Stimulated activated CD4-positive, alpha-beta T cell treated with anti-CD3 and anti-CD28 coated beads, Interleukin-1b, Interleukin-23, amount 100 ng/mL, for 24 hours (primary cell): ENCODE measurements at regions not wholly inside any gene's neighbourhood (a gene's known extent, or its start where the extent isn't known, plus 50 kb on each side); places are given as distances from the start of the nearest gene placed in this dataset.
"Not testable (repeated sequence)": the region's sequence is repeated elsewhere in the genome, so short reads cannot be mapped to it uniquely, and the experiment has no call there.

Source experiments
- DNase-seq, 4 experiments: peaks; one replicate each; pipeline ENCODE4 v3.0.0-alpha.2; 2020; ENCODE audit warnings: low read depth in 4 of 4, low spot score in 1 of 4

DNA sequence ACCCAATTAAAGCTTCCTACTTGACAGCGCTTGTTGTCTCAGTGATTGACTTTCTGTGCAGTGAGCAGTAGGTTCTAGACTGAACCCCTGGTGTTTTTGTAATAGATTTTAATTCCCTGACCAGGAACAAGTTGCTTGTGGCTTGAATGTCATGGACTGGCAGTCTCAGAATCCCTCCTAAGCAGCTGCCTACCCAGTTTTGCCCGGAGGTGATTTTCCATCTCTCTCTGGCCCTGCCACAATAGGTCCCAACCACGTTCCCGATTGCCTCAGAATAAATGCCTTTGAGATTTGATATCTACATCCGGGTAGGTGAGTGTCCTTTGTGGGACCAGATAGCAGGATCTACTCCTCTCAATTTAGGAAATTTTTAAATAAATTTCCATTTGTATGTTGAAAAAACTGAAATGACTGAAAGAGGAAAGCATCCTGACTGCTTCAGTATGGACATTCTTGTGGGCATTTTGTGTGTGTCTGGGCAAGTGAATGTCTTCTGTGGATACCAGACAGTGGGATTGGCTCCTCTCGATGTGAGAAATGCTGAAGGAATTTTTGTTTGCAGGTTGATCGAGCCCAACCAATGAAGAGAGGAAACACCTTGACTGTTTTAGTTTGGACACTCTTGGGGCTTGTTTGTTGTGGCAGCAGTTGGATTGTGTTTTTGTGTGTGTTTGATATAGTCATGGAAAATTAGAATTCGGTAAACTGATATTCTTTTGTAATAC lies 1607.4 kb downstream of the C4orf33 start:
- DNase-seq = no peak

DNA sequence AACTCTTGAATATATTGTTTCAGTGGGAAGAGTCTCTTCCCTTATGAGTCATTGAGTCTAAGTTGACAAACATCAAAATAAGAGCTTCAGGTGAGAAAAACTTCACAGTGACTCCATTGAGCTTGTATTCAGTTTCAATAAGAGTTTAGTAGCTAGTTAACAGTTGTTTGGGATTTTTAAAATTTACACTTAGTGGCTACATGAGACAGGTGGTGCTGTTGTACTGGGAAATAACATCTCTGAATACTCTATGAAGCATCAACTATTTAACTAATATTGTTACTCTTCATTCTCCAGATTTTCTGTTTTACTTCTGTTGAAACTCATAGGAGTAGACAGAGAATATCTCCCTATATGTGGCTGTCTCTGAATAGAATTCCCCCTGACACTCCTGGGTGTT lies 1609.1 kb downstream of the C4orf33 start:
- DNase-seq = no peak

DNA sequence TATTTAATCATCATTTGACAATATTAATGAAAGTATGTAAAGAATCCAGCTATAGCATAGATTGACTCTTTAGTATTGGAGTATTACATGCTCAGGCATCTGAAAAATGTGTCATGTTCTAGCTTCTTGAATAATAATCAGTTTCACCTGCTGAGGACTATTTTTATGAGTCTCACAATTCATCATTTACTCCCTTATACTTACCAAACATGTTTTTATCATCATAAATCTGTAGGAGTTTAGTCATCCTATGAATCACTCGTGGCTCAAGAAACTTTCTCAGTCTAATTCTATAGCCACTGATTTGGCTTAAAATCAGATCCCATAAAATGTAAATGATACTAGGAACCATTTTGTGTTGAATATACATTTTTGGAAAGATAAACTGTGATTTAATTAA lies 1616.1 kb downstream of the C4orf33 start:
- DNase-seq = no peak

DNA sequence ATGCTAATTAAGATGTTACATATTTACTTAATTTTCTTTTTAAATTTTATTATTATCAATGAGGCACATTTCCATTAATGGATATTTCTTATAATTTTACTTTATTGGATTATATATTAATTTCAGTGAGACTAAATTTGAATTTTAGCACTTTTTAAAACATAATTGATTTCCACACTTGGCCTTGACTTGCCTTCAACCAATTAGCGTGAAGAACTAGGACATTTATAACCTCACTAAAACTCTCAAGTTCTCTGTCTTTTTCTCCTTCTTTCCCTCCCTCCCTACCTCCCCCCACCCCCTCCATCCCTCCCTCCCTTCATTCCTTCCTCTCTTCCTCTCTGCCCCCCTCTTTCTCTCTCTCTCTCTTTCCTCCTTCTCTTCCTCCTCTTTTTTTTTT lies 1618.1 kb downstream of the C4orf33 start:
- DNase-seq = no peak

DNA sequence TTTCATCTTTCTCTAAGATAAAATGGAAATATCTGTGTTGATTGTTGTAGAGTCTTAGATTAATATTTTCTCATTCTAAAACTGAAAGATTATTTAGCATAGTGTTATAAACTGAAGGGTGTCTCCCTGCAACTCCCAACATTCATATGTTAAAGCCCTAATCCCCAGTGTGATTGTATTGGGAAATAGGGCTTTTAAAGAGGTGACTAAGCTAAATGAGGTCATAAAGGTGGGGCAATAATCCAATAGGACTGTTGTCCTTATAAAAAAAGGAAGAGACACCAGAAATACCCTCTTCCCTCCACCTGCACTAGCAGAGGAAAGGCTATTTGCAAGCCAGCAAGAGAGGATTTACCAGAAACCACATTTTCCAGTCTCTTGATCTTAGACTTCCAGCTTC lies 1626.4 kb downstream of the C4orf33 start:
- DNase-seq = no peak

DNA sequence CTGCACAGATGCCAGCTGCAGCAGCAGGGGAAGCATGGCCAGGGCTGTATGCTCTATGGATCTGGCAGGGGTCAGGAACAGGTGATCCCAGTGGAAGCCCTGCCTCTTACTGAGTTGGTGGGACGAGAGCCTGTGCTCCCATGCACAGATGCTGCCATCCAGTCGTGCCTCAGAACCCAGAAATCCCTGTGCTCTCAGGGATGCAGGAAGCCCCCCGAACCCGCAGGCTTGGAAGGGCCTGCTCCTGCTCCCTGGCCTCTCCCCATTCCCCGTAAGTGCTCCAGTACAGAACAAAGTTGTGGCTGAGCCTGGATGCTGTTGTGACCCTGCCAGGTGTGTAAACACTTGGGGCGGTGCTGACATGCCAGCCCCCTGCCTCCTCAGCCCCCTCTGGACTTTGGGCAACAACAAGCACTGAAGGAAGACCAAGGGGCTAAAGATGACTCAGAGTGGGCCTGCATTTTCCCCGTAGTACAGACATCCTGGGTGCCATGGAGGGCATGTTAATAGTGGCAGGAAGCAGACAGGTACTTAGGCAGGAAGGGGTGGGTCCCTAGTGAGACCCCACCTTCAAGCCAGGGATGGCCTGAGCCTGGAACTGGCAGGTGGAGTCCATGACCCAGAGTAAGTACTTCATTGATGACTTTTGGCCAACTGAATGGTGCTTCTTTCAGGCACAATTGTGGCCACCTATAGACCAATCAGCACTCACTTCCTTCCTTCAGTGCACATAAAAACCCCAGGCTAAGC lies 1640.7 kb downstream of the C4orf33 start:
- DNase-seq = no peak

DNA sequence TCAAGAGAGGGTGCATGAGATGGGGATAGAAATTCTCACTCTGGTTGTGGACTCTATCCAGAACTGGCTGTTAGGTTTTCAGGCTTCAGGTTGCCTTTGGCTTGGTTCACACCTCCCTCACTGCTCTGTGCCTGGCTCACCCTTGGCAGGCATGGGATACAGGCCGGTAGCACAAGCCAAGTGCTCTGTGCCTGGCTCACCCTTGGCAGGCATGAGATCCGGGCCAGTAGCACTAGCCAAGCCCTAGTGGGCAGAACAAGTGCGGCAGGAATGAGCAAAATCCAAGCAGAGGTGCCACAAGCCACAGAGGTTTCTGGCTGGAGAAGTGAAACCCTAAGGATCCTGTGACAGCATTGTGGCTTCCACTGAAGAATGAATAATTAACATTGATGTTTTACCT lies 1642.3 kb downstream of the C4orf33 start:
- DNase-seq = no peak

DNA sequence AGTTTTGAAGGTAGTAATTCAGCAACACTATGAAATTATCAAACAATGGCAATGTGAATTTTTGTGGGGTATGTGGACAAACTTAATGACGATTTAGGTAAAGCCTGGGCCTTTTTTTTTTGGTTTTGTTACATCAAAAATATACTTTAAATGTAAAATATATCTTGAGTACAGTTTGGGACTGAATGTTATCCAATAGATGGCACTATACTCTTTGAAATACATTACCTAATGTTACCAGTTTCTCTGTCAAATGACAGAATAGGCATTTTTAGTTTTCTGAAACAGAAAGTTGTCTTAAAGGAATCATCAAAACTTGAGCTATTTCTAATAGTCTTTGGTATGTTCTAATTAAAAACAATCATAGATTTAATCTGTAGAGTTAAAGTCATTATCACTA lies 1651.9 kb downstream of the C4orf33 start:
- DNase-seq = no peak

DNA sequence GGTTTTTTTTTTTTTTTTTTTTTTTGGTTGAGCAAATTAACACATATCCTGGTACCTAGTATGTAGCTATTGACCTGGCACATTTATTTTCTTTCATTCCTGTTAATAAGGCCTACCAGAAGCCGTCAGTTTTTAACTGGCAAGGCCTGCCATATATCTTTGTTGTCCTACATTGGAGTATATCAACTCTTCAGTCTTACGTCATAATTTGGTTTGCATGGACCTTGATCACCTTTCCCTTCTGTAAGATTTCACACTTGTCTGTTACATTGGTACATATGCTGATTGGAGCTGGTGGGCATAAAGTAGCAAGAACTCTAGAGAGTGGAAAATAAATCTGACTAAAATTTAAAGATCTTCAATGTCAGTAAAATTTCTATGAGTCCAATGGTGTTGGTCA lies 1658.0 kb downstream of the C4orf33 start:
- no peak for DNase-seq

DNA sequence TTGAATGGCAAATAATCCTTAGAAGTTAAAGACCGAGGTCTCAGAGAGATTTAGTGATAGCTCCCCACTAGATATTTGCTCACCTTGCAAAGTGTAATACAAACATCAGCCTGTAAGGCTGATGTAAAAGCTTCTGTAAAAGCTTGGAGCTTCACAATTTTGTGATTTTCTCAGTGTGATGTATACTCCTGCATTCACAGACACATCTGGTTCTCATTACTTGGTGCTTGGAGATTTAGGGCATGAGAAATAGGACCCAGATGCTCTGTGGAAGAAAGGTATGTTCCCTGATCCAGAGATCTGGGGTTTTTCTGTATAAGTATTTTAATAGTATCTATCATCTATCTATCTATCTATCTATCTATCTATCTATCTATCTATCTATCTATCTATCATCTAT lies 1664.3 kb downstream of the C4orf33 start:
- no peak for DNase-seq

DNA sequence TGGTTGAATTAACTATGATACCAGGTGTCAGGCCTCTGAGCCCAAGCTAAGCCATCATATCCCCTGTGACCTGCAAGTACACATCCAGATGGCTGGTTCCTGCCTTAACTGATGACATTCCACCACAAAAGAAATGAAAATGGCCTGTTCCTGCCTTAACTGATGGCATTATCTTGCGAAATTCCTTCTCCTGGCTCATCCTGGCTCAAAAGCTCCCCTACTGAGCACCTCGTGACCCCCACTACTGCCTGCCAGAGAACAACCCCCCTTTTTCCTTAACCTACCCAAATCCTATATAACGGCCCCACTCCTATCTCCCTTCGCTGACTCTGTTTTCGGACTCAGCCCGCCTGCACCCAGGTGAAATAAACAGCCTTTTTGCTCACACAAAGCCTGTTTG lies 1671.4 kb downstream of the C4orf33 start:
- DNase-seq = not testable (repeated sequence)

DNA sequence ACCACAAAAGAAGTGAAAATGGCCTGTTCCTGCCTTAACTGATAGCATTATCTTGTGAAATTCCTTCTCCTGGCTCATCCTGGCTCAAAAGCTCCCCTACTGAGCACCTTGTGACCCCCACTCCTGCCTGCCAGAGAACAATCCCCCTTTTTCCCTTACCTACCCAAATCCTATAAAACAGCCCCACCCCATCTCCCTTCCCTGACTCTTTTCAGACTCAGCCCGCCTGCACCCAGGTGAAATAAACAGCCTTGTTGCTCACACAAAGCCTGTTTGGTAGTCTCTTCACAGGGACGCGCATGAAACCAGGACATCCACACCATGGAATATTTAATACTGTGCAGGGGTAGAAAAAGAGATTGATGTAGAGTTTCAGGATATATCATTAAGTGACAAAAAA lies 1677.0 kb downstream of the C4orf33 start:
- not testable (repeated sequence) for DNase-seq

DNA sequence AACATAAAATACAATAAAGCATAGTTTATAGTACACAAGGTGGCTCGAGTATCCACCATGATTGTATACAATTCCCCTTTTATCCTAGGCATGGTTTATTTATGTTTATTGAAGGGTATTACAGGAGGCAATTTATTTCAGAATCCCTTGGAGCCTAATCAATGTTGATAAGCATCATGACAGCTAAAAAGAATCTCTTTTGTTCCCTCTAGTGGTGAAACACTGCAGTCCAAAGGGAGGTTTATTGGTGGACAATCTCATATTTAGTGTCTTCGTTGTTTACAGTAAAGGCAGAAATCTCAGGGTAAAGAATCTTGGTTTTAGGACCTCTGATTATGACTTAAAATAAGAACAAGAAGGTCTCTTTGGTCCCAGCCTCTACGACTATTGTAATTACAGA lies 1712.5 kb downstream of the C4orf33 start:
- no peak for DNase-seq

DNA sequence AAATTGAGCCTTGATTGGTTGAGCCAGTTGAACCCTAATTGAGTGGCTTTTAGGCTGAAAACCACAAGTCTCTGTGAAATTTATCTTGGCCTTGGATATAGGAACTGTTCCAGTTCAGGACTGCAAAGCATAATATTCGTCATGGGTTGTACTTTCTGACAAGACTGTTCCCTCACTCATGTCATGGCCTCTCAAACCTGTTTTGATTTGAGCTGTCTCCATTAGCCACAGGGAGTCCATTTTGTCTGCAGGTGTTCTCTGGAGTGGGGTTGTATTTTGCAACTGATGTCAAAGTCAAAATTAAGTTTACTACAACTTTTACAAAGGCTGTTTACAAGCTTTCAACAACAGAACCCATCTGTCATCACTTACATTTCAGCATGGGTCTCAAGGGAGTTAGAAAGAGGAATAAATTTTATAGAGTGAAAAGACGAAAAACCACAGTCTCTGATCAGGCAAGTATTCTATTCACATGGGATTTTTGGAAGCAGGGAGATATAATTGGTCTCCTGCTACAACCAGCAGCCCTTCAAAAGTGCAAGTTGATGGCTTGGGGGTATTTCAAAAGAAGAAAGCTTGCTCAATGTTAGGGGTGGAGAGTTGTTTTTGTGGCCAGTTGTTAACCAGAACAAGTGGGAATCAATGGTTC lies 1716.3 kb downstream of the C4orf33 start:
- DNase-seq = no peak

DNA sequence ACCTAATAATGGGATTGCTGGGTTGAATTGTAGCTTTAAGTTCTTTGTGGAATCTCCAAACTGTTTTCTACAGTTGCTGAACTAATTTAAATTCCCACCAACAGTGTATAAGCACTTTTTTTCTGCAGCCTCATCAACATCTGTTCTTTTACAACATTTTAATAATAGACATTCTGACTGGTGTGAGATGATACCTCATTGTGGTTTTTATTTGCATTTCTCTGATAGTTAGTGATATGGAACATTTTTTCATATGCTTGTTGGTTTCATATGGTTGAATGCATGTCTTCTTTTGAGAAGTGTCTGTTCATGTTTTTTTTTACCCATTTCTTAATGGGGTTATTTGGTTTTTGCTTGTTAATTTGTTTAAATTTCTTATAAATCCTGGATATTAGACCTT lies 1718.9 kb downstream of the C4orf33 start:
- no peak for DNase-seq

DNA sequence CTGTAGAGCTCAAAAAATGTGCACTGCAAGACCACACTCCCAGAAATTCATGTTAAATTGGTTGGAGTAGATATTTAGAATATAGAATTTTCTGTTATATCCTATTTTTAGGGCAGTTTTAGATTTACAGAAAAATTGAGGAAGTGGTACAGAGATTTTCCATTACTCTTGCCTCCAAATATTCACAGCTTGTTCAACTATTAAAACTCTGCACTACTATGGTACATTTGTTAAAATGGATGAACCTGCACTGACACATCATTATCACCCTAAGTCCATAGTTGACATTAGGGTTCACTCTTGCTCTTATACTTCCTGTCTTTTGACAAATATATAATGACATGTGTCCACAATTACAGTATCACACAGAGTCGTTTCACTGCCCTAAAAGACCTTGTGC lies 1724.5 kb downstream of the C4orf33 start:
- DNase-seq = no peak

DNA sequence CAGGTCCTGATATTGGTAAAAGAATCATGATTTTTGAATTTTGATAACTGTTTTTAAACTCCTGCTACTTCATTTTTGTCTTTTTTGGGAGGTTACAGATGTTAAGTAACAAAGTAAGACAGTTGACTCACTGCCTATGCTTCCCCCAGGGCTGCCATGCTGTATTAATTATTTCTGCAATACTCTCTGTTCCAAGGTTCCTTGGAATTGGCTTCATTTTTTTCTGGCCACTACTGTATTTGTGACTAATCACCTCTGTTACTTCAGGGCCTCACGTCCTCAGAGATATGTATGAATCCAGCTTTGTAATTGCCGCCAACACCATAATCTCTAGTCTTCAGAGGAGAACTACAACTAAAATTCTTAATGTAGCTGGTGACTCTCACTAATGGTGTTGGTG lies 1729.3 kb downstream of the C4orf33 start:
- DNase-seq = no peak

DNA sequence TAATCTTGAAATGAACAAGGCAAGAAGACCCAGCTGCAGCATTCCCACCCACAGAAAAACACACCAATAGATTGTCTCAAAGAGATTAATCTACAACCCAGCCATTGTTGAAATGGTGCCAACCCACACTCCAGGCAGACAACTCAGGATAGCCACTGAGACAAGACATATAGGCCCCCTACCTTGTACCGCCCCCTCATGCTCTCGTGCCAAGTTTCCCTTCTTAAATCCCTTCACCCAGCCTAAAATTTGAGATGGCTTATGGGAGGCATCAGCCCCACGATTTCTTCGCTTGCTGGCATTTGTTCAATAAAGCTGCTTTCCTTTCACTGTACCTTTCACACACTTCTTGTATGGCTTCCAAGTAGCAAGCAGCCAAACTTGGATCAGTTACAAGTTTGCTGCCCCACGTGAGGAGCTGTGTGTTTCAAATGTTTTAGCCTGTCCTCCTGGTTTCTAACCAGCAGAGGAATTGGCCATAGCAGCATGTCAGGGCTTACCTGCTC lies 1754.1 kb downstream of the C4orf33 start:
- no peak for DNase-seq

DNA sequence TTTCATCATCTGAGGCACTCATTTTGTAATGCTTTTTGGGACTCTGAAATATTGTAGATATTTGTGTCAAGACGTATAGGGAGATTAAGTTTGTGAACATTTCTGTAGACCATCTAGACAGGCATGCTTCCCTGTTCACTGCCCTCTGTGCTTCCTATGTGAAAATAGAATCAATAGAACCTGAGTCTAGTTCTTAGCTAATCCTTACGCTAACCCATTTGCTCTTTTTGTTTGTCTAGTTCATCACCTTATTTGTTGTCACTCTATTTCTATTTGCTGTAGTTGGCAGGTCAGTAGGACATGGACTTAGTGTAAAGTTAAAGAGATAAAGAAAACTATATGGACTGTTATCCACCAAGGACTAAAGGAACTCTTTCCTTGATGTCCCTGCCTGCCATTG lies 1755.2 kb downstream of the C4orf33 start:
- DNase-seq = no peak

DNA sequence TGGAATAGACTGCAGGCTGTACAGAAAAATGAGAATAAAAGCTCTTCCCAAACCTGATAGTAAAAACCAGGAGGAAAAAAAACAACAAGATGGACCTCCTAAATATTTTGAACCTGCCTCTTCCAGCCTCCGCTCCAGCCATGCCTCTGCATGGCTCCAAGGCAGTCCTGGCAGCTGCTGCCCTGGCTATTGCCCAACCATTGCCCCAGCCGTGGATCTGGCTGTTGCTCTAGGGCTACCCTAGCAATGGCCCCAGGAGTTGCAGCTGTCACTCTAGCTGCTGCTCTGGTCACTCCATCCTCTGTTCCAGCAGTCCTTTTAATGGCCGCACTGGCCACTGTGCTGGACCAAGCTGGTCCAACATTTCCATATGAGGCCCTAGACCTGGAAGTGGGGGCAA lies 1756.0 kb downstream of the C4orf33 start:
- DNase-seq = no peak

DNA sequence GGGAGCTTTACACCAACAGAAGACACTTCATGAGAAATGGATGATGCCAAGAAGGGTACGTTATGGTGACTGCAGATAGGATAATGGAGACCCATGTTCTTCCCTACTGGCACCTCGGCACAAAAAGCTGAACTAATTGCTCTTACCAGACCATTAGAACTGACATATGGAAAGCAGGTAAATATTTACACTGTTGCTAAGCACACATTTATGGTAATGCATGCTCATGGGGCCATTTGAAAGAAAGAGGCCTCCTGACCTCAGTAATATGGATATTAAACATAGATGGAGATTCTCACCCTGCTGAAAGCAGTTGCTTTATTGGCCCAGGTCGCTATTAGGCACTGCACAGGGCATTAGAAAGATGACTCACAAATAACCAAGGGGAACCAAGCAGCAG lies 1759.6 kb downstream of the C4orf33 start:
- DNase-seq = no peak

DNA sequence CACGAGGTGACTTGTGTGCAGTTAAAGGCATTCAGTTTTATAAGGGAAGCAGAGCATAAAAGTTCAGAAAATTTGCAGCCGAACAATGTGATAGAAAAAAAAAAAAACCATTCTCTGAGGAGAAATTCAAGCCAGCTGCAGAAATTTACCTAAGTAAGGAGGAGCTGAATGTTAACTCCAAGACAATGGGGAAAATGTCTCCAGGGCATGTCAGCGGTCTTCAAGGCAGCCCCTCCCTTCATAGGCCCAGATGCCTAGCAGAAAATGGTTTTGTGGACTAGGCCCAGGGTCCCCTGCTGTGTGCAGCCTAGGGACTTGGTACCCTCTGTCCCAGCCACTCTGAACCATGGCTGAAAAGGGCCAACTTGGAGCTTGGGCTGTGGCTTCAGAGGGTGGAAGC lies 1764.0 kb downstream of the C4orf33 start:
- no peak for DNase-seq
